OCI-LY3 (cell line): ENCODE measurements at regions not wholly inside any gene's neighbourhood (a gene's known extent, or its start where the extent isn't known, plus 50 kb on each side); places are given as distances from the start of the nearest gene placed in this dataset.

Experiments
- EZH2phosphoT487 ChIP-seq: fragments of 200-600 bp; shearing (Covaris generic); IDR thresholded peaks from 2 replicates; pipeline ENCODE4 v1.6.1; 2018; ENCODE audit warnings: antibody characterized with exemption, mixed run types, low read depth
- TF ChIP-seq, protein P1 (sequence below): fragments of 200-600, 300-600 bp; sonication (generic); IDR thresholded peaks from 2 replicates; pipeline ENCODE4 v1.5.1; 2014; ENCODE audit warnings: antibody characterized with exemption, low read length, low read depth

DNA sequence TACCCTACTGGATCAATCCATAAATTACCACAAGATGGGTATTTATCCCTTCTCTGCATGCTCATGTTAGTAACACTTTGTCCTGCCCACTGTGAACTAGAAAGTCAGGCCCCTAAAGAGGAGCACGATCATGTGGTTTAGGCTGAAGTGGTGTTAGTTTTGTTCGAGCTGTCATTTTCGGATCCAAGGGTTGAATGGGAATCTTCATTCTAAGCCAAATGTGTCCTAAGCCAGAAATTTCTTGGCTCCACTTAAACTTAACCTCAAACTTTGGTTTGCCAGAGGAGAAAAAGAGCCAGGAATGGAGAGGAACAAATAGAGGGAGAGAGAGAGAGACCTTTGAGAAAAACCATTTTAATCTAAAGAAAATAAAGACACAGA lies 837.7 kb upstream of the ZNF608 start:
- TF ChIP-seq EZH2phosphoT487: no peak
- TF ChIP-seq, protein P1, sequence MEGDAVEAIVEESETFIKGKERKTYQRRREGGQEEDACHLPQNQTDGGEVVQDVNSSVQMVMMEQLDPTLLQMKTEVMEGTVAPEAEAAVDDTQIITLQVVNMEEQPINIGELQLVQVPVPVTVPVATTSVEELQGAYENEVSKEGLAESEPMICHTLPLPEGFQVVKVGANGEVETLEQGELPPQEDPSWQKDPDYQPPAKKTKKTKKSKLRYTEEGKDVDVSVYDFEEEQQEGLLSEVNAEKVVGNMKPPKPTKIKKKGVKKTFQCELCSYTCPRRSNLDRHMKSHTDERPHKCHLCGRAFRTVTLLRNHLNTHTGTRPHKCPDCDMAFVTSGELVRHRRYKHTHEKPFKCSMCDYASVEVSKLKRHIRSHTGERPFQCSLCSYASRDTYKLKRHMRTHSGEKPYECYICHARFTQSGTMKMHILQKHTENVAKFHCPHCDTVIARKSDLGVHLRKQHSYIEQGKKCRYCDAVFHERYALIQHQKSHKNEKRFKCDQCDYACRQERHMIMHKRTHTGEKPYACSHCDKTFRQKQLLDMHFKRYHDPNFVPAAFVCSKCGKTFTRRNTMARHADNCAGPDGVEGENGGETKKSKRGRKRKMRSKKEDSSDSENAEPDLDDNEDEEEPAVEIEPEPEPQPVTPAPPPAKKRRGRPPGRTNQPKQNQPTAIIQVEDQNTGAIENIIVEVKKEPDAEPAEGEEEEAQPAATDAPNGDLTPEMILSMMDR: no peak
